CD4-positive, alpha-beta T cell (primary cell): ENCODE measurements at regions not wholly inside any gene's neighbourhood (a gene's known extent, or its start where the extent isn't known, plus 50 kb on each side); places are given as distances from the start of the nearest gene placed in this dataset.

Experiments used
- ATAC-seq: fragments of 200-7000 bp; cut with Tn5 transposase; one replicate; pipeline ENCODE4 v1.10.0; 2022; ENCODE audit warnings: mild to moderate bottlenecking; ENCODE audit not compliant: poor library complexity
- CTCF ChIA-PET: fragments of 350-600 bp; sonication (Branson Sonifier 250); formaldehyde crosslinking; loops from one replicate; lab custom pipeline; 2021; ENCODE audit warnings: antibody characterized with exemption, inconsistent platforms; lab: Charles Lee
- POLR2A ChIA-PET: fragments of 350-600 bp; sonication (Branson Sonifier 250); formaldehyde crosslinking; loops from one replicate; lab custom pipeline; 2021; ENCODE audit warnings: antibody characterized with exemption, inconsistent platforms; lab: Charles Lee
- DNase-seq, 14 experiments: peaks; one replicate each; pipeline ENCODE4 v3.0.0-alpha.2; 2013 to 2020; ENCODE audit warnings: mixed read lengths in 2 of 14
- H3K27ac ChIP-seq, 2 donors: one replicate each; pipeline versions ENCODE4 v1.5.1 to v1.7.0; 2013; ENCODE audit warnings: low read length in 2 of 2, low read depth in 1 of 2, mild to moderate bottlenecking in 1 of 2
- H3K27me3 ChIP-seq, 2 experiments: 1 replicate in 1 of 2; 2 replicates in 1 of 2; pipeline versions ENCODE4 v1.6.1 to v1.7.0; 2013; ENCODE audit warnings: low read length in 2 of 2, control low read depth in 1 of 2, mild to moderate bottlenecking in 1 of 2, moderate library complexity in 1 of 2; ENCODE audit not compliant: insufficient read depth in 2 of 2, control insufficient read depth in 1 of 2
- H3K36me3 ChIP-seq: one replicate; pipeline ENCODE4 v1.6.1; 2013; ENCODE audit warnings: low read length, control low read depth; ENCODE audit not compliant: insufficient read depth
- H3K4me1 ChIP-seq: one replicate; pipeline ENCODE4 v1.6.1; 2013; ENCODE audit warnings: low read length, control low read depth; ENCODE audit not compliant: insufficient read depth
- H3K4me3 ChIP-seq: one replicate; pipeline ENCODE4 v1.5.1; 2013; ENCODE audit warnings: mild to moderate bottlenecking, low read length, moderate library complexity
- H3K9me3 ChIP-seq, 2 experiments: 1 replicate in 1 of 2; 2 replicates in 1 of 2; pipeline versions ENCODE4 v1.6.1 to v1.7.0; 2013; ENCODE audit warnings: low read length in 2 of 2, mild to moderate bottlenecking in 2 of 2, control low read depth in 1 of 2, moderate library complexity in 1 of 2; ENCODE audit not compliant: control insufficient read depth in 1 of 2, insufficient read depth in 1 of 2
- H3K27ac Mint-ChIP-seq: one replicate; pipeline ENCODE4 v1.8.0; 2020; ENCODE audit warnings: mixed read lengths
- H3K27me3 Mint-ChIP-seq: one replicate; pipeline ENCODE4 v1.8.0; 2021; ENCODE audit warnings: mixed read lengths
- H3K36me3 Mint-ChIP-seq: one replicate; pipeline ENCODE4 v1.8.0; 2021; ENCODE audit warnings: low read depth, mixed read lengths
- H3K4me1 Mint-ChIP-seq: one replicate; pipeline ENCODE4 v1.8.0; 2021; ENCODE audit warnings: low read depth, mixed read lengths
- H3K4me3 Mint-ChIP-seq: one replicate; pipeline ENCODE4 v1.8.0; 2020; ENCODE audit warnings: mild to moderate bottlenecking, mixed read lengths
- H3K9me3 Mint-ChIP-seq: one replicate; pipeline ENCODE4 v1.8.0; 2020; ENCODE audit warnings: mixed read lengths
- intact Hi-C, 2 experiments: fragments of 100-400 bp; cut with DNase I in 1 of 2; cut with micrococcal nuclease in 1 of 2; formaldehyde crosslinking; loops; one replicate each; pipeline versions ENCODE4 v1.15.1 to v1.9.0; 2023 to 2025; cut with DNase I, micrococcal nuclease
- TF ChIP-seq, protein P1 (sequence below): fragments of 200-600 bp; IDR thresholded peaks from one replicate; pipeline ENCODE4 v1.8.0; 2022; ENCODE audit warnings: antibody characterized with exemption, mild to moderate bottlenecking

DNA sequence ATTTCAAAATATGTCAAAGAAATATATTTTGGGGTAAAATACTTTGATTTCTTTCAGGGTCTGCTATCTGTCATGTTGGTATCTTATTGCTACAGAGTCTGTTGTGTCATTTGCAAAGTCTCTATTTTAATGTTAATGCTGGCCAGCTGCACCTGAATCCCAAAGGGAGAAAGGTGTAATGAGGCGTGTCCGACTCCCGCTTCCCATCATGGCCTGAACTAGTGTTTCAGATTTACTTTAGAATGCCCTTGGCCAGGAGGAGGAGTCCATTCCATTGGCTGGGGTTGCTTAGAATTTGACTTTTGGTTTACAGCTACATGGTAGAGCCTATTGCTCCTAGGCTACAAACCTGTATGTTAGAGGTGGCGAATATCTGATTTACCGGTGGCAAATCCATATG, 69.3 kb downstream of the FAM50B start:
- ChIA-PET CTCF (no interaction called here), POLR2A (no interaction called here)
- H3K4me3 ChIP-seq, result no peak overlapping the region
- DNase-seq (no peak), ATAC-seq (no peak)
- no peaks in the 10 kb centered on the region for H3K27me3 ChIP-seq
- Mint-ChIP-seq H3K36me3 (no peaks in the 10 kb centered on the region), H3K9me3 (no peaks in the 10 kb centered on the region), H3K4me1 (peaks cover 39% of the 10 kb centered on the region), H3K27me3 (no peaks in the 10 kb centered on the region), H3K27ac (no peak overlapping the region), H3K4me3 (no peak overlapping the region)
- intact Hi-C loops, result loop anchor here in 1 of 2 experiments (10.0 kb wide), 1 partner anchor 64 kb away; no protein-coding TSS in a partner anchor
- H3K9me3 ChIP-seq, result no peaks in the 10 kb centered on the region
- peaks cover 21% of the 10 kb centered on the region for H3K4me1 ChIP-seq
- H3K27ac ChIP-seq, result no peak overlapping the region
- TF ChIP-seq, protein P1, sequence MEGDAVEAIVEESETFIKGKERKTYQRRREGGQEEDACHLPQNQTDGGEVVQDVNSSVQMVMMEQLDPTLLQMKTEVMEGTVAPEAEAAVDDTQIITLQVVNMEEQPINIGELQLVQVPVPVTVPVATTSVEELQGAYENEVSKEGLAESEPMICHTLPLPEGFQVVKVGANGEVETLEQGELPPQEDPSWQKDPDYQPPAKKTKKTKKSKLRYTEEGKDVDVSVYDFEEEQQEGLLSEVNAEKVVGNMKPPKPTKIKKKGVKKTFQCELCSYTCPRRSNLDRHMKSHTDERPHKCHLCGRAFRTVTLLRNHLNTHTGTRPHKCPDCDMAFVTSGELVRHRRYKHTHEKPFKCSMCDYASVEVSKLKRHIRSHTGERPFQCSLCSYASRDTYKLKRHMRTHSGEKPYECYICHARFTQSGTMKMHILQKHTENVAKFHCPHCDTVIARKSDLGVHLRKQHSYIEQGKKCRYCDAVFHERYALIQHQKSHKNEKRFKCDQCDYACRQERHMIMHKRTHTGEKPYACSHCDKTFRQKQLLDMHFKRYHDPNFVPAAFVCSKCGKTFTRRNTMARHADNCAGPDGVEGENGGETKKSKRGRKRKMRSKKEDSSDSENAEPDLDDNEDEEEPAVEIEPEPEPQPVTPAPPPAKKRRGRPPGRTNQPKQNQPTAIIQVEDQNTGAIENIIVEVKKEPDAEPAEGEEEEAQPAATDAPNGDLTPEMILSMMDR, result no peak
- H3K36me3 ChIP-seq, result no peaks in the 10 kb centered on the region

DNA sequence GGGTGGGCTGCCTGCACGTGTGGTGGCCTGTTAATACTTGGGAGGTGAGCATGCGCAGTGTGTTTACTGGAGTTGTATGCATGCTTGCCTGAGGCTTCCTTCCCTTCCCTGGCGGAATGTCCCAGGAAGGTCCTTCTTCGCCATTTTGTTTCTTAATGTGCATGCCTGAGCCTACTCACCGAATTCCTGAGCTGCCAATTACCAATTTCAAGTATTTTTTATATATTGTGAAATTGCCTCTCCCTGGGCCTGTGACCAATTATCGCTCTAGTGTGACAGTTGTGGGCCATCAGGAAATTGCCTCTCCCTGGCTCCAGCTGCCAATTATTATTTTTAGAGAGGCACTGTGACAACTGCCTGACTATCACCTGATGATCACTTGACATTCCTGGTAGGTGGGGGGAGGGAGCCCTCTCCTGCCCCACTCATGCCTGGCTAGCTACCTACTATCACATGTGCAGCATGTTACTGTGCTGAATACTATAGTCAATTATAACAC, 70.0 kb downstream of the FAM50B start:
- Mint-ChIP-seq H3K36me3 (no peaks in the 10 kb centered on the region), H3K4me3 (no peak overlapping the region), H3K9me3 (no peaks in the 10 kb centered on the region), H3K27ac (no peak overlapping the region), H3K4me1 (peaks cover 34% of the 10 kb centered on the region), H3K27me3 (no peaks in the 10 kb centered on the region)
- Histone ChIP-seq H3K9me3 (no peaks in the 10 kb centered on the region), H3K27me3 (no peaks in the 10 kb centered on the region), H3K27ac (no peak overlapping the region), H3K4me1 (peaks cover 14% of the 10 kb centered on the region), H3K36me3 (no peaks in the 10 kb centered on the region), H3K4me3 (no peak overlapping the region)
- no peak for ATAC-seq
- DNase-seq, result no peak
- intact Hi-C loops, result loop anchor here in 1 of 2 experiments (10.0 kb wide), 1 partner anchor 64 kb away; no protein-coding TSS in a partner anchor
- TF ChIP-seq, protein P1, result no peak
- POLR2A ChIA-PET, result no interaction called here
- CTCF ChIA-PET, result no interaction called here

DNA sequence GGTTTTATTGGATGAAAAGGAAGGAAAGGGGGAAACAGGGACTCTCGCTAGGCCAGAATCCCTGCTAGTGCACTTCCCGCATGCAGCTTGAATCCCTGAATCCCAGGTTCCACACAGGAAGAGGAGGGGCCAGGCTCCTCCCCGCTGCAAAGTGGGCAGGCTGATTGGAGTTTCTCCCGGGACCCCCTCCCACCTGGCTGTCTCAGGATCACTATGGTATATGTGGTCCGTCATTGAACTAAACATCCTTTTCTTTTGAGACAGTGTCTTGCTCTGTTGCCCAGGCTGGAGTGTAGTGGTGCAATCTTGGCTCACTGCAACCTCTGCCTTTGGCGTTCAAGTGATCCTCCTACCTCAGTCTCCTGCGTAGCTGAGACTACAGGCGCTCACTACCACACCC, 70.7 kb downstream of the FAM50B start:
- H3K4me1 Mint-ChIP-seq, result peaks cover 27% of the 10 kb centered on the region
- Histone ChIP-seq H3K36me3 (no peaks in the 10 kb centered on the region), H3K9me3 (no peaks in the 10 kb centered on the region), H3K4me3 (no peak overlapping the region), H3K27ac (no peak overlapping the region), H3K27me3 (no peaks in the 10 kb centered on the region), H3K4me1 (peaks cover 9% of the 10 kb centered on the region)
- no peaks in the 10 kb centered on the region for H3K36me3 Mint-ChIP-seq
- H3K4me3 Mint-ChIP-seq, result no peak overlapping the region
- no peak for ATAC-seq
- intact Hi-C loops, result loop anchor here in 1 of 2 experiments (10.0 kb wide), 1 partner anchor 65 kb away; no protein-coding TSS in a partner anchor
- no peak for DNase-seq
- TF ChIP-seq, protein P1, result no peak
- H3K27me3 Mint-ChIP-seq, result no peaks in the 10 kb centered on the region
- ChIA-PET POLR2A (no interaction called here), CTCF (no interaction called here)
- no peak overlapping the region for H3K27ac Mint-ChIP-seq
- H3K9me3 Mint-ChIP-seq, result no peaks in the 10 kb centered on the region
